MM.1S (cell line): ENCODE measurements at regions not wholly inside any gene's neighbourhood (a gene's known extent, or its start where the extent isn't known, plus 50 kb on each side); places are given as distances from the start of the nearest gene placed in this dataset.

Experiments
- EZH2 ChIP-seq: fragments of 300-600 bp; sonication (generic); optimal IDR thresholded peaks from 2 replicates; pipeline ENCODE3; 2017; ENCODE audit warnings: low read depth, mild to moderate bottlenecking, antibody characterized with exemption, low read length, mixed read lengths
- EZH2phosphoT487 ChIP-seq: fragments of 300-600 bp; sonication (generic); IDR thresholded peaks from 2 replicates; pipeline ENCODE4 v1.6.1; 2018; ENCODE audit warnings: antibody characterized with exemption, low read length
- TF ChIP-seq, protein P1 (sequence below): fragments of 300-600 bp; sonication (generic); IDR thresholded peaks from 2 replicates; pipeline ENCODE4 v1.5.1; 2016; ENCODE audit warnings: antibody characterized with exemption, low read length, mixed read lengths

DNA sequence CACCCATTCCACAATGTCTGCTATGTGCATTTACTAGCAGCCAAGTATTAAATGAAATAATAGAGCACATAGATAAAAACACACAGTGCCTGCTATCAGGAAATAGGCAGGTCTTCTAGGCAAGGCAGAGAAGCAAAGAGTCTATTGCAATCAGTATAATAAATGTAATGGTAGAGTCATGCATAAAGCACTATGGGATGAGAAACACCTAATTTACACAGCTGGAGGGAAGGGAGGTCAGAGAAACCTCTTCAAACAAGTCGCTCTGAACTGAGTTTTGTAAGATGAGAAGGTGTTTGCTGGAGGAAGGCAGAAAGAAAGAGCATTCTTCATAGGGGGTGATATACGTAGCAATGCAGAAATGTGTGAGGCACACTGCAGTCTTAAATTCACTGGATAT, 341.0 kb upstream of the DMAC1 start:
- TF ChIP-seq, protein P1, sequence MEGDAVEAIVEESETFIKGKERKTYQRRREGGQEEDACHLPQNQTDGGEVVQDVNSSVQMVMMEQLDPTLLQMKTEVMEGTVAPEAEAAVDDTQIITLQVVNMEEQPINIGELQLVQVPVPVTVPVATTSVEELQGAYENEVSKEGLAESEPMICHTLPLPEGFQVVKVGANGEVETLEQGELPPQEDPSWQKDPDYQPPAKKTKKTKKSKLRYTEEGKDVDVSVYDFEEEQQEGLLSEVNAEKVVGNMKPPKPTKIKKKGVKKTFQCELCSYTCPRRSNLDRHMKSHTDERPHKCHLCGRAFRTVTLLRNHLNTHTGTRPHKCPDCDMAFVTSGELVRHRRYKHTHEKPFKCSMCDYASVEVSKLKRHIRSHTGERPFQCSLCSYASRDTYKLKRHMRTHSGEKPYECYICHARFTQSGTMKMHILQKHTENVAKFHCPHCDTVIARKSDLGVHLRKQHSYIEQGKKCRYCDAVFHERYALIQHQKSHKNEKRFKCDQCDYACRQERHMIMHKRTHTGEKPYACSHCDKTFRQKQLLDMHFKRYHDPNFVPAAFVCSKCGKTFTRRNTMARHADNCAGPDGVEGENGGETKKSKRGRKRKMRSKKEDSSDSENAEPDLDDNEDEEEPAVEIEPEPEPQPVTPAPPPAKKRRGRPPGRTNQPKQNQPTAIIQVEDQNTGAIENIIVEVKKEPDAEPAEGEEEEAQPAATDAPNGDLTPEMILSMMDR: no peak
- TF ChIP-seq EZH2: no peak
- no peak for TF ChIP-seq EZH2phosphoT487
